Tibial nerve (tissue), 4 donors: ENCODE measurements at regions not wholly inside any gene's neighbourhood (a gene's known extent, or its start where the extent isn't known, plus 50 kb on each side); places are given as distances from the start of the nearest gene placed in this dataset.

Experiments
- CTCF ChIP-seq, 5 experiments: fragments of 200-600 bp in 3 of 5; fragments of 450-650 bp in 2 of 5; sonication (generic) in 3 of 5; IDR thresholded peaks; one replicate each; pipeline ENCODE4 v1.5.1; 2016 to 2019; ENCODE audit warnings: antibody characterized with exemption in 5 of 5, mild to moderate bottlenecking in 3 of 5, moderate library complexity in 2 of 5
- EP300 ChIP-seq, 2 donors: sonication (generic); formaldehyde crosslinking; IDR thresholded peaks; one replicate each; pipeline ENCODE4 v1.6.1; 2017; ENCODE audit warnings: antibody characterized with exemption in 2 of 2, mild to moderate bottlenecking in 1 of 2
- POLR2A ChIP-seq, 2 donors: fragments of 450-650 bp; IDR thresholded peaks; one replicate each; pipeline ENCODE4 v1.6.1; 2017; ENCODE audit warnings: antibody characterized with exemption in 2 of 2, mild to moderate bottlenecking in 2 of 2, moderate library complexity in 2 of 2

DNA sequence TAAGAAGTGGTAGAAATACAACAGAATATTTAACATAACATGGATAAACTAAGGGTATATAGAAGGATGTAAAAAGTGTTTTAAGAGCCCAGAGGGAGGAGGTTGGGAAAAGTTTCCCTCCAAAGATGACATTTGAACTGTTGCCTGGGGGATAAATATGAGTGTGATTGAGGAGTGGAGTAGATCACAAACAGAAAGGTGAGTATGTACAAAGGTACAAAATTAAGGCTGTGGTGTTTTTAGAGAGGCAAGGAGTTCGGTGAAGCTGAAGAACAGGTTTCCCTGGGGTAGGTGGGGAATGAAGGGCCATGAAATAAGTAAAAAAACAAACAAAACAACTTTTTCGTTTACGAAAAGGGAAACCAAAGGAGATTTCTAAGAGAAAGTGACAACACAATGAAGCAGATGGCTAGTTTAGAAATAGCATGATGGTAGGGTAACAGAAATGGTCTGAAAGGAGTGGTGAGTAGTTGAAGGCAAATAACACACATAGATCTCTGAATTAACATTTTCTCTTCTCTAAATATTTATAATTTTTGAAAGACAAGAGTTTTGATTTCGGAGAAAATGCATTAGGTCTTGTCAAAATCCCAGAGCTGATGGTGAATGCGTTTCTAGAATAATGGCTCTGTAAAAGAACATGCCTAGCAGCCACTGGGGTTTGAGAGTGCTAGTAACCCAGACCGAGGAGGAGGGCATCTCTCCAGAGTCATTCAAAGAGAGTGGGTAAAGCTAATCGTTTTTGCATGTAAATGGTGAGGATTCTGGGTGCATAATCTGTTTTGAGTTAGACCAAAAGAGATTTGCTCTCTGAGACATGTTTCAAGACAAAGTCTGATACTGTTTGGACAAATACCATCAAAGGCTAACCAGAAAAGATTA is 240.4 kb upstream of the DCN start:
- TF ChIP-seq POLR2A (IDR thresholded peaks at IDR 0.05) (no peak), CTCF (IDR thresholded peaks at IDR 0.05) (no peak), EP300 (IDR thresholded peaks at IDR 0.05) (no peak)
